GM20000 (cell line): ENCODE measurements at regions not wholly inside any gene's neighbourhood (a gene's known extent, or its start where the extent isn't known, plus 50 kb on each side); places are given as distances from the start of the nearest gene placed in this dataset.

Experiments
- DNase-seq: peaks from one replicate; pipeline ENCODE4 v3.0.0; 2012; ENCODE audit warnings: low spot score
- CTCF ChIP-seq: IDR thresholded peaks from 2 replicates; pipeline ENCODE4 v1.5.1; 2012; ENCODE audit warnings: mild to moderate bottlenecking, control low read depth; ENCODE audit errors: extremely low read depth, missing control alignments

DNA sequence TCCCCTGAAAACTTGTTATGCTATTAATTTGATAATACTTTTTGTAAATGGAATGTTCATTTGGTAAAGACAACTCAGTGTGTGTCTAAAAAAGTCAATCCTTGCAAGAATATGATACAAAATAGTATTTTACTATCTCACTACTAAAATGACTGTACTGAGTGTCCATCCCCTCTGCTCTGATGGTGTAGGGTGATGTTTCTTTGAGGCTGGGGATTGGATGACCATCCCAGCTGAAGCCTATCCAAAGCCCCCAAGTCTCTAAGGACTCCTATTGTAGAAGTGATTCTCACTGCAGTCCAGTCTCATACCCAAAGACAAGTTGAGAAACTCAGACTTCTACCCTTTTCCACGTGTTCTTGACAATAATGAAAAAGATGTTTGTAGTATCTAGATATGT is 1128.4 kb downstream of the BCL11B start:
- TF ChIP-seq CTCF, result no peak
- no peak for DNase-seq

DNA sequence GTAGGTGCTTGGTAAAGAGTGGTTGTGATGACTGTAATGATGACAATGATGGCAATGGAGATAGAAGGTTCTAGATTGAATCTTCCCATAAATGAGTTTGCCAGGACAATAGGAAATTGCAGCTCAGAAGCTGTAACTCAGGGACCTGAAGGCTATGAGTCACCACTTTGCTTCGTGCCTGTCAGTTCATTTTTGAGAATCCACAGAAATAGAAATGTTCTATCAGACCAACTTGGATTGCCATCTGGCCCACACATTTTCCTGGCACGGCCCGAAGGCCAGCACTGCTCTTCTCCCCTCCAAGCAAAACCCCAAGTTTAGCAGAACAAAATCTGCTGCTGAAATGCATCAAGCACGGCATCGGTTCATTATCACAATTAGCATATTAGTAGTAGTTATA is 1127.0 kb downstream of the BCL11B start:
- no peak for DNase-seq
- TF ChIP-seq CTCF, result no peak

GRCh38 chr14:98146416-98146815 is 1125.6 kb downstream of the BCL11B start:
- no peak for TF ChIP-seq CTCF
- DNase-seq, result no peak

DNA sequence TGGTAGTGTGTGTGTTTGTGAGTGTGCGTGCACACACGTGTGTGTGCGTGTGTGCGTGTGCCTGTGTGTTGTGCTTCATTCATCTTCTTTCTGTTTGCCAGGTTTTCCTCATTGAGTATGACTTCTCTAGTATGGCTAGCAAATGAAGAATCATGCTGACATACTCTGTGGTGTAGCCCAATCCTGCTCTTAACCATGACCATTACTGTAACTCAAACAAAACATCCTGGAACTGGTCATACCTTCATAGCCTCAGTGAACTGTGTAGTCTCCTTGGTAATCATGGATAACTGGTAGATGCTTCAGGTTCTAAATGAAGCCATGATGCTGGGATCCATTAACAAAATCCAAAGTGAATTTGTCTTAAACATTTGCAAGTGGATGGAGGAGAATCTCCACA is 1117.7 kb downstream of the BCL11B start:
- DNase-seq, result no peak
- TF ChIP-seq CTCF, result no peak

GRCh38 chr14:98156411-98156810 is 1115.6 kb downstream of the BCL11B start:
- no peak for DNase-seq
- no peak for TF ChIP-seq CTCF

DNA sequence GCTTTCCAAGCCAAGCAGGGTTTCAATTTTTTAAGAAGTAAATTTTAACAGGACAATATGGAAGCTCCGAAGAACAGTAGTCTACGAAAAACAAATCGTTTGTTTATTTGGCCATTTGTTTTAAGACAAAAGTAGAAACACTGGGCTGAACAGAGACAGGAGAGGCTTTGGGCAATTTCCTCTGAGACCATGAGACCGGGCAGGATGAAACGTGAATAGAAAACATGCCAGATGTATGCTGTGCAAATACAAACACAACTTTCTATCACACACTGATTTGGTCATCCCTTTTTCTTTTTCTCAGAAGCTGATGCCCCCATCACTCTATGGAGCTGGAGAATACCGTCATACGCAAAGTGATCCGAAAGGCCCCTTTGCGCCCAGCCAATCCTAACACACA is 1111.1 kb downstream of the BCL11B start:
- no peak for TF ChIP-seq CTCF
- no peak for DNase-seq

DNA sequence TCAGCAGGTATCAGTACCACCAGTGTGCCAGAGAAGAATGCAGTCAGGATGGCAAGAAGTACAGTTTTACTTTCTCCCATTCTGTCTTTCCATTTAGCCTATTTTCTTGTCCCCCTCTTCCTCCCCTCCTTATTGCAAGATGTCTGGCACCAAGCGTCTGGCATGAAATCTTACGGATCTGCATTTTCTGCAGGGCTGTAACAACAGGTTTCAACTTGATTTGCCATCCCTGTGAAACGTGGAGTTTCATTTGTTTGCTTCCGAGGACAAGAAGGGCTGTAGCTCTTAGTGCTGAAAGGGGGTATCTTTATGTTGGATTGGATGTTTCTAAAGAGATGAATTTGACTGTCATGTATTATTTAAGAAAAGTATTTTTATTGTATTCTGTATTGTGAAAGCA is 1110.6 kb downstream of the BCL11B start:
- TF ChIP-seq CTCF, result no peak
- no peak for DNase-seq
